ENCODE measurements at regions not wholly inside any gene's neighbourhood (a gene's known extent, or its start where the extent isn't known, plus 50 kb on each side); places are given as distances from the start of the nearest gene placed in this dataset.
A peak's percentile ranks its signal among the peaks of the same experiment; 100 is the strongest.
"Not testable (repeated sequence)": the region's sequence is repeated elsewhere in the genome, so short reads cannot be mapped to it uniquely, and the experiment has no call there.

DNA sequence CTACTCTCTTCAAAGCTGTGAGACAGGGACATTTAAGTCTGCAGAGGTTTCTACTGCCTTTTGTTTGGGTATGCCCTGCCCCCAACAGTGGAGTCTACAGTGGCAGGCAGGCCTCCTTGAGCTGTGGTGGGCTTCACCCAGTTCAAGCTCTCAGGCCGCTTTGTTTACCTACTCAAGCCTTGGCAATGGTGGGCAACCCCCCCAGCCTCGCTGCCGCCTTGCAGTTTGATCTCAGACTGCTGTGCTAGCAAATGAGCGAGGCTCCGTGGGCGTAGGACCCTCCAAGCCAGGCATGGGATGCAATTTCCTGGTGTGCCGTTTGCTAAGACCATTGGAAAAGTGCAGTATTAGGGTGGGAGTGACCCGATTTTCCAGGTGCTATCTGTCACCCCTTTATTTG is 310.5 kb upstream of the CFAP20DC start:
- DNase-seq (ENCODE audit: low read depth, low spot score) = not testable (repeated sequence)

GRCh38 chr3:59341459-59341858 is 291.6 kb upstream of the CFAP20DC start:
- DNase-seq (ENCODE audit: low read depth, low spot score) = peak; percentile 29

GRCh38 chr3:59339818-59340217 is 290.0 kb upstream of the CFAP20DC start:
- no peak for DNase-seq (ENCODE audit: low read depth, low spot score)

- DNase-seq (ENCODE audit: low read depth, low spot score) = no peak
These were observed 289.1 kb upstream of the CFAP20DC start for GRCh38 chr3:59338934-59339333.

DNA sequence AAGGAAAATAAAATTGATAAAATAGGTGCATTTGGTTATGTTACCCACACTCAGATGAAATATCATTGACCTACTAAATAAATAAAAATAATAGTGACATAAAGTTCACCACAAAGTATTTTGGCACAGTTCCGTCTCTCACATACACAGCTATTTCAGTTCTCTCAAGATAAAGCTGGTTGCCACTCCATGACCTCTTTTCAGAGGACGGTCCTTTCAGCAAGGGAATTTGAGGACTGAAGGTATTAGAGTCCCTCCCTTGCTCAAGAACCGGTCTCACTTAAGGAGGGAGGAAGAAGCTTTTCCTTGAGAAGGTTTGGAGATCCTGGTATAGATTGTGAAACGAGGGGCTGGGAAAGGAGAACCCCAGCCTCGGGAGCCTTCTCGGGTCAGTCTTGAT is 285.5 kb upstream of the CFAP20DC start:
- DNase-seq (ENCODE audit: low read depth, low spot score) = no peak

- DNase-seq (ENCODE audit: low read depth, low spot score) = no peak
These were observed 284.8 kb upstream of the CFAP20DC start for GRCh38 chr3:59334585-59334984.

DNA sequence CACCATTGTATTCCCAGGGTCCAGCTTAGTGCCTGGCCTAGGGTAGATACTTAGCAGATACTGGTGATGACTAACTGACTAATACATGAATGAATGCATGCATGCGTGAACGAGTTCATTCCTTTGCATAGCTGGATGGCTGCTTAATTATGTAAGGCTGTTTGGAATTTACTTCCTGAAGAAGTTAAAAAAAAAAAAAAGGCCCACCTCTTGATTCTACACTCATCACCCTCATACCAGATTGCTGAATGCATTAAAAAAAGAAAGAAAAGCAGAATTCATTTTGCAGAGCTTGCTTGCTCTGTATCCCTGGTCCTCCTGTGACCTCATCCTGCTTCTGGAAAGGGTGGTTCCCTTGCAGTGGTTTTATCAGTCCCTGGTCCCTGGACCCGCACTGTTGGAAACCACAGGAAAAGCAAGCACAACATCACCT is 277.6 kb upstream of the CFAP20DC start:
- peak; percentile 93 for DNase-seq (ENCODE audit: low read depth, low spot score)

GRCh38 chr3:59326246-59327024 is 276.6 kb upstream of the CFAP20DC start:
- no peak for DNase-seq (ENCODE audit: low read depth, low spot score)

- DNase-seq (ENCODE audit: low read depth, low spot score) = peak; percentile 85
These were observed 272.2 kb upstream of the CFAP20DC start for GRCh38 chr3:59321881-59322540.

- DNase-seq (ENCODE audit: low read depth, low spot score) = no peak
These were observed 270.3 kb upstream of the CFAP20DC start for GRCh38 chr3:59320080-59320479.

DNA sequence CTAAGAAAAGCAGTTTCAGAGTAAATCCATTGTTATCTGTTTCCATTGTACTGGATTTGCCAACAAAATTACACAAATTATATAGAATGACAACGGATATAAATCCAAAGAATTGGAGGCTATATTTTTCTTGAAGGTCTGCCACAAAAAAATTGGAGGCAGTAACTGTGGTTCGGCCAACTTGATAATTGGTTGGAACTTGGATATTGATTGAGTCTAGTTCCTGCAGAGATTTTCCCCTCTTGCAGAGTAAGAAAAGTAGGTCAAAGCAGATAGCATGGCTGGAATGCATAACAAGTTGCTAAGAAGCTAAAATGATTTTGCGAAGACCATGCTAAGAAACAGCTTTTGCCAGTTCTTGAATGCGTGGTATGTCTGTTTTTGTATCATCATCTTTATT is 269.6 kb upstream of the CFAP20DC start:
- no peak for DNase-seq (ENCODE audit: low read depth, low spot score)

GRCh38 chr3:59318881-59319280 is 269.1 kb upstream of the CFAP20DC start:
- no peak for DNase-seq (ENCODE audit: low read depth, low spot score)

- DNase-seq (ENCODE audit: low read depth, low spot score) = no peak
These were observed 267.6 kb upstream of the CFAP20DC start for GRCh38 chr3:59317386-59317785.

- DNase-seq (ENCODE audit: low read depth, low spot score) = no peak
These were observed 267.0 kb upstream of the CFAP20DC start for GRCh38 chr3:59316688-59317275.

GRCh38 chr3:59313365-59313764 is 263.5 kb upstream of the CFAP20DC start:
- DNase-seq (ENCODE audit: low read depth, low spot score) = peak; percentile 35

DNA sequence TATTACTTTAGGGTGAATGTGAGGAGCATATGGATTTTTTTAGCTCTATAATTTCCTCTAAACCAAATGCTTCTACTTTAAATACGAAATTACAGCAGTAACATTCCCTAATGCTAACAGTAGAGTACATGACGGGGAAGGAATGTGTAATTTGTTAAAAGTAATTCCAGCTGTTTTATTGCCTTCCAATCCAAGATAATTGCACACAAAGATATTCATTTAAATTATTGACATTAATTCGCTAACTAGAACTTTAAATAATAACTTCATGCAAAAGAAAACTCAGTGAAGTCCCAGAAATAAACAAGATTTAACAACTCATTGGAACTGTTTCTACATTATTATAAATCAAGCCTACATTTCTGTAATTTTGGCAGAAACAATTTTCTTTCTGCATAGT is 261.4 kb upstream of the CFAP20DC start:
- no peak for DNase-seq (ENCODE audit: low read depth, low spot score)

DNA sequence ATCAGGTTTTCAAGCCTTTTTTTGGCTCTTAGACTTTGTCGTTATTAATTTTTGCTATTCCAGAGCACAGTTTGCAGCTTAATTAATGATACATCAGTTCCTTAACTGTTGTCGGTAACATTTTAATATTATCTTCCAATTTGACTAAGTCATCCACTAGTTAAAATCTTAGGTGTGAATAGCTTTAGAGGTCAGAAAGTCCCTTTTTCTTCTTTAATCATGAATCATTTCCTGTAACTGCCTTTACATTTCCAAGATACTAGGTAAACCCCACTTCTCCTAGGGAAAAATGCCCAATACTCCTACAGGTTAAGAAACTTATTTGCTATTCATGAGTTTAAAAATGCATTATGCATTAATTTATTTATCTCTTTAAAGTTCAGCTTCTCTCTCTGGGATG is 260.9 kb upstream of the CFAP20DC start:
- DNase-seq (ENCODE audit: low read depth, low spot score) = no peak

DNA sequence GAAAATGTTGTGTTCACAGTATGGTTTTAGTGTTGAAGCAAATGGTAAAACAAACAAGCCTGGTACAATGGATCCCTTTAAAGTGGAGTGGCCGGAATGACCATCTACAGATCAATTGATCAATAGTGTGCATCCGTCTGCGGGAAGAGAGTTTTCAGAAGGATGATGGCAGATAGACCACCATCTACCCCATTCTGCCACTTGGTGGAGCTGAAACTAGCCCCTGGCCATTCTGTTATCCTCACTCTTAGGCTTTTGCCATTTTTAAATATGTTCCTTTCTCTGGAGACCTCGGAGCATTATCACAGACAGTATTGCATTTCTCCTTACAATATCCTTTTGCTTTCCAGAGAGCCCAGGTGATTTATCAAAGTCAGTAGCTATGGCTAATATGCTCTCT is 258.9 kb upstream of the CFAP20DC start:
- no peak for DNase-seq (ENCODE audit: low read depth, low spot score)

GRCh38 chr3:59308001-59308400 is 258.2 kb upstream of the CFAP20DC start:
- DNase-seq (ENCODE audit: low read depth, low spot score) = no peak

GRCh38 chr3:59306436-59306835 is 256.6 kb upstream of the CFAP20DC start:
- no peak for DNase-seq (ENCODE audit: low read depth, low spot score)

- DNase-seq (ENCODE audit: low read depth, low spot score) = no peak
These were observed 254.5 kb upstream of the CFAP20DC start for GRCh38 chr3:59304296-59304695.

GRCh38 chr3:59303452-59303851 is 253.6 kb upstream of the CFAP20DC start:
- DNase-seq (ENCODE audit: low read depth, low spot score) = no peak

GRCh38 chr3:59302442-59302841 is 252.6 kb upstream of the CFAP20DC start:
- no peak for DNase-seq (ENCODE audit: low read depth, low spot score)

Data from astrocyte of the hippocampus (primary cell).